HUES48 (cell line): ENCODE measurements at regions not wholly inside any gene's neighbourhood (a gene's known extent, or its start where the extent isn't known, plus 50 kb on each side); places are given as distances from the start of the nearest gene placed in this dataset.

Experiments
- H3K27ac ChIP-seq: one replicate; pipeline ENCODE4 v1.7.0; 2013; ENCODE audit warnings: low read depth, low read length, inconsistent platforms
- H3K27me3 ChIP-seq: 2 replicates; pipeline ENCODE4 v1.6.1; 2013; ENCODE audit warnings: mild to moderate bottlenecking, low read length; ENCODE audit not compliant: control insufficient read depth, insufficient read depth
- H3K36me3 ChIP-seq: 2 replicates; pipeline ENCODE4 v1.6.1; 2013; ENCODE audit warnings: low read length; ENCODE audit not compliant: control insufficient read depth, insufficient read depth
- H3K4me1 ChIP-seq: 2 replicates; pipeline ENCODE4 v1.6.1; 2013; ENCODE audit warnings: mild to moderate bottlenecking, low read length; ENCODE audit not compliant: control insufficient read depth, insufficient read depth
- H3K4me3 ChIP-seq: 2 replicates; pipeline ENCODE4 v1.5.1; 2013; ENCODE audit warnings: mild to moderate bottlenecking, low read depth, low read length
- H3K9ac ChIP-seq: 2 replicates; pipeline ENCODE4 v1.6.1; 2013; ENCODE audit warnings: mild to moderate bottlenecking, low read depth, low read length, moderate library complexity
- H3K9me3 ChIP-seq: 2 replicates; pipeline ENCODE4 v1.6.1; 2013; ENCODE audit warnings: low read length; ENCODE audit not compliant: control insufficient read depth, insufficient read depth

GRCh38 chr1:222329493-222330045 is 218.3 kb downstream of the HHIPL2 start:
- H3K9ac ChIP-seq, result no peak overlapping the region
- H3K4me1 ChIP-seq, result no peaks in the 10 kb centered on the region

GRCh38 chr1:222326710-222327036 is 221.2 kb downstream of the HHIPL2 start:
- Histone ChIP-seq H3K27me3 (no peaks in the 10 kb centered on the region), H3K36me3 (no peaks in the 10 kb centered on the region), H3K9ac (no peak overlapping the region), H3K27ac (no peak overlapping the region), H3K4me3 (no peak overlapping the region), H3K4me1 (no peaks in the 10 kb centered on the region), H3K9me3 (no peaks in the 10 kb centered on the region)

More at GRCh38 chr1:222329493-222330045, 218.3 kb downstream of the HHIPL2 start:
- H3K4me3 ChIP-seq, result no peak overlapping the region
- no peaks in the 10 kb centered on the region for H3K36me3 ChIP-seq
- H3K9me3 ChIP-seq, result no peaks in the 10 kb centered on the region
- no peaks in the 10 kb centered on the region for H3K27me3 ChIP-seq
- H3K27ac ChIP-seq, result no peak overlapping the region

GRCh38 chr1:222326006-222326709 is 221.7 kb downstream of the HHIPL2 start:
- Histone ChIP-seq H3K36me3 (no peaks in the 10 kb centered on the region), H3K27me3 (no peaks in the 10 kb centered on the region), H3K4me3 (no peak overlapping the region)

DNA sequence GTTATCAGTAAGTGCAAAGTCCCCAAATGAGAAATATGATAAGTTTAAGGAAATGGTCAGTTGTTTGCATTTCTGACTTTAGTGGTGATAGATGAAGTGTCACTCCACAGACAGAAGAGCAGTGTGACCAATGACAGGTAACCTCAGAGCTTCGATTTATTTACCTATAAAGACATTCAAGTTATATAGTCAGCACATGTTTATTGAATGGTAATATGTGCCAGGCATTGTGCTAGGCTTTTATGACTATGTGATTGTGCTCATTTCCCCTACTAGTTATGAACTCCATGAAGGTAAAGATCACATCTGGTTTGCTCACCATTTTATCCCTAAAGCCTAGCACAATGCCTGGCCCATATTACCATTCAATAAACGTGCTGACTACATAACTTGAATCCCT is 222.4 kb downstream of the HHIPL2 start:
- Histone ChIP-seq H3K4me1 (no peaks in the 10 kb centered on the region), H3K27me3 (no peaks in the 10 kb centered on the region), H3K4me3 (no peak overlapping the region), H3K9ac (no peak overlapping the region), H3K36me3 (no peaks in the 10 kb centered on the region), H3K9me3 (no peaks in the 10 kb centered on the region), H3K27ac (no peak overlapping the region)

More at GRCh38 chr1:222326006-222326709, 221.7 kb downstream of the HHIPL2 start:
- Histone ChIP-seq H3K9me3 (no peaks in the 10 kb centered on the region), H3K27ac (no peak overlapping the region), H3K9ac (no peak overlapping the region), H3K4me1 (no peaks in the 10 kb centered on the region)

- Histone ChIP-seq H3K9ac (no peak overlapping the region), H3K27me3 (no peaks in the 10 kb centered on the region), H3K4me1 (0 out of 2 replicates have a peak, but pooled peaks cover 8% of the 10 kb centered on the region), H3K36me3 (no peaks in the 10 kb centered on the region), H3K9me3 (no peaks in the 10 kb centered on the region), H3K4me3 (no peak overlapping the region), H3K27ac (no peak overlapping the region)
These were observed 233.1 kb downstream of the HHIPL2 start for GRCh38 chr1:222314839-222315238.

DNA sequence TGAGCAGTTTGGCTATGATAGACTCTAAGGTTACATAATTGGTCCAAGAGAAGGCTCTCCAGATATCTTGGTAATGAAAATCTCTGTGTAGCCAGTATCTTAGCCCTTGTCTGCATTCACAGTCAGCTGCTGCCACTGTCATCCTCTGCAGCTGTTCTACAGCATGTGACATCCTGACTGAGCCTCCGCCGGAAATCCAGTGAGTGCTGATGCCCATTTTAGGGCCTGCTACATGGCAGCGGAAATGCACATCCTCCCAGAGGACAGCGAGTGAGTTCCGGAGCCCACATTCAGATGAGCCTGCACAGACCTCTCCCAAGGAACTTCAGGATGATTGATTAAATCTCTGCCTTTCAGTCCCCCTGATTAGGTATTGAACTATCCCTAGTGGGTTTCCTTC is 237.1 kb downstream of the HHIPL2 start:
- H3K9ac ChIP-seq, result no peak overlapping the region
- no peaks in the 10 kb centered on the region for H3K9me3 ChIP-seq
- H3K27me3 ChIP-seq, result no peaks in the 10 kb centered on the region
- no peak overlapping the region for H3K27ac ChIP-seq
- no peaks in the 10 kb centered on the region for H3K36me3 ChIP-seq
- no peaks in the 10 kb centered on the region for H3K4me1 ChIP-seq
- no peak overlapping the region for H3K4me3 ChIP-seq

GRCh38 chr1:222307621-222308020 is 240.3 kb downstream of the HHIPL2 start:
- Histone ChIP-seq H3K9ac (no peak overlapping the region), H3K36me3 (no peaks in the 10 kb centered on the region), H3K4me3 (no peak overlapping the region), H3K4me1 (no peaks in the 10 kb centered on the region), H3K27ac (no peak overlapping the region), H3K9me3 (no peaks in the 10 kb centered on the region), H3K27me3 (no peaks in the 10 kb centered on the region)

- no peaks in the 10 kb centered on the region for H3K4me1 ChIP-seq
- H3K4me3 ChIP-seq, result no peak overlapping the region
- H3K27ac ChIP-seq, result no peak overlapping the region
- no peak overlapping the region for H3K9ac ChIP-seq
- H3K27me3 ChIP-seq, result no peaks in the 10 kb centered on the region
- no peaks in the 10 kb centered on the region for H3K9me3 ChIP-seq
- no peaks in the 10 kb centered on the region for H3K36me3 ChIP-seq
These were observed 241.4 kb downstream of the HHIPL2 start for GRCh38 chr1:222306512-222306911.

DNA sequence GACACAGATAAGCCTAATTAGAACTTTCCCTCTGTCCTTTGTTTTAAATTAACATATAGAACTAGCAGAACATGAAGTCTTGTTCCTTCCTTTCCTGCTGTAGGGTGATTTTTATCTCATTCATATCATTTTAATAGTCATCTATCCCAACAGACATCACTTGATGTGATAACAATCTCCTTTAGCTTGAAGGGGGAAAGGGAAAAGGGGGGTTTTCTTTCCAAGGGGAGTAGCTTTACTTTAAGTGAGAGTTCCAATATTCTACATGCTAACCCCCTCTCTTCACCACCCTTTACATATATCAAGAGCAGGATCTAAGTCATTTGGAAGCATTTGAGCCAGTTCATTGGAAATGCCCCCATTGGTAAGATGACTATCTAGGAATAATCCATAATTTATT is 241.9 kb downstream of the HHIPL2 start:
- H3K27me3 ChIP-seq, result no peaks in the 10 kb centered on the region
- no peak overlapping the region for H3K4me3 ChIP-seq

GRCh38 chr1:222301652-222302051 is 246.3 kb downstream of the HHIPL2 start:
- Histone ChIP-seq H3K4me1 (no peaks in the 10 kb centered on the region), H3K27me3 (no peaks in the 10 kb centered on the region), H3K9me3 (no peaks in the 10 kb centered on the region), H3K27ac (no peak overlapping the region), H3K36me3 (no peaks in the 10 kb centered on the region), H3K9ac (no peak overlapping the region), H3K4me3 (no peak overlapping the region)

More for the DNA sequence above, 241.9 kb downstream of the HHIPL2 start:
- no peak overlapping the region for H3K9ac ChIP-seq
- H3K36me3 ChIP-seq, result no peaks in the 10 kb centered on the region
- no peak overlapping the region for H3K27ac ChIP-seq
- H3K9me3 ChIP-seq, result no peaks in the 10 kb centered on the region
- H3K4me1 ChIP-seq, result no peaks in the 10 kb centered on the region

GRCh38 chr1:222299524-222299923 is 248.4 kb downstream of the HHIPL2 start:
- Histone ChIP-seq H3K9ac (no peak overlapping the region), H3K27ac (no peak overlapping the region), H3K4me3 (no peak overlapping the region), H3K27me3 (no peaks in the 10 kb centered on the region), H3K9me3 (no peaks in the 10 kb centered on the region), H3K4me1 (no peaks in the 10 kb centered on the region), H3K36me3 (no peaks in the 10 kb centered on the region)
